ENCODE measurements at regions not wholly inside any gene's neighbourhood (a gene's known extent, or its start where the extent isn't known, plus 50 kb on each side); places are given as distances from the start of the nearest gene placed in this dataset.
"Not testable (repeated sequence)": the region's sequence is repeated elsewhere in the genome, so short reads cannot be mapped to it uniquely, and the experiment has no call there.

DNA sequence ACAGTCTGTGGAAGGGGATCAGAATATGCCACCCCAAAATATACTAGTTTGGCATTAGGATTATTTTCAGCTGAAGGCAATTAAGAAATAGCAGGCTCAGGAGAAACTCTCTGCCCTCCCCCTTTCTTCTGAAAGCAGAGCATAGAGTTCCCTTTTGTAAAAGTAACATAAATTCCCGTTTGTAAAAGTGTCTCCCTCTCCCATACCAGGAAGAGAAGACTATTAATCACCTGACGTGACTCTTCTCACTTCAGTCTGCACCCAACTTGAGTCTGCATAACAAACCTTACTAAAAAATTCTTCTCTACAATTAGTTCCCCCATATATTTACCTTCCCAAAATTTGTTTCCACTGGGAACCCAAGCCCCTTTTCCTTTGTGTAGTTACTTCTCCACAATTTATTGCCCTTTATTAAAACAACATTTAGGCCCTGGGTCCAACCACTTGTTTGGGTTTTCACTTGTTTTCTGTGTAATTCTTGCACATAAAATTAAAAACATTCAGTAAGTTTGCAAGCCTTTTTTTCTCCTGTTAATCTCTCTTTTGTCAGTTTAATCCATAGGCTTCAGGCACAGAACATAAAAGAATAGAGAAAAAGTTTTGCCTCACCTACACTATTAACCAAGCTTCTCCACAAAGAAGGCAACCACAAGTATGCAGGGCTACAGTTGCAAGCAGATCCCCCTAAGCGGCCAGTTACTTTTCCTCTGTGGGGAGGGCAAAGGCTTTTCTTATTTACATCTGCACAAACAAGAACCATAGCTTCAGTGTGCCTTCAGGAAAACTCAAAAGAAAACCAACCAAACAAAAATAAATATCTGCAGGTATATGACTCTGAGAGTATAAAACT lies 73.8 kb upstream of the EPCAM start:
- DNase-seq, result no peak

GRCh38 chr2:47293976-47294375 lies 75.1 kb upstream of the EPCAM start:
- no peak for DNase-seq

DNA sequence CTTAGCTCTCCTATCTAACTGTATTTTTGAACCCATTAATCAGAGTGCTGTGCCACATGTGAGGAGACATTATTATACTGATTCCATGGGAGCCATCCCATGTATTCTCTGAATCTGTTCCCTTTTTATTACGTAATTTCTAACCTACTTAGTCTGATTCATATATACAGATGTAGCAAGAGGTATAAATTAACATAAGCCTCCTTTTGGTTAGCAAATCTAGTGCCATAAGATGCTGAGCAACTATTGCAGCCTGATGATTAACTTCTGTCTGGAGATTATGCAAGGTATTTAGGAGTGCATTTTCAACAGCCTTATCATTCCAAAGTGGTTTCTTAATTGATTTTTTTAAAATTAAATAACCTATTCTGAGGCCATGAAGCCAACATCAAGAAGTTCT lies 80.2 kb upstream of the EPCAM start:
- no peak for DNase-seq

- DNase-seq, result no peak
These were observed 85.5 kb upstream of the EPCAM start for GRCh38 chr2:47283659-47284058.

DNA sequence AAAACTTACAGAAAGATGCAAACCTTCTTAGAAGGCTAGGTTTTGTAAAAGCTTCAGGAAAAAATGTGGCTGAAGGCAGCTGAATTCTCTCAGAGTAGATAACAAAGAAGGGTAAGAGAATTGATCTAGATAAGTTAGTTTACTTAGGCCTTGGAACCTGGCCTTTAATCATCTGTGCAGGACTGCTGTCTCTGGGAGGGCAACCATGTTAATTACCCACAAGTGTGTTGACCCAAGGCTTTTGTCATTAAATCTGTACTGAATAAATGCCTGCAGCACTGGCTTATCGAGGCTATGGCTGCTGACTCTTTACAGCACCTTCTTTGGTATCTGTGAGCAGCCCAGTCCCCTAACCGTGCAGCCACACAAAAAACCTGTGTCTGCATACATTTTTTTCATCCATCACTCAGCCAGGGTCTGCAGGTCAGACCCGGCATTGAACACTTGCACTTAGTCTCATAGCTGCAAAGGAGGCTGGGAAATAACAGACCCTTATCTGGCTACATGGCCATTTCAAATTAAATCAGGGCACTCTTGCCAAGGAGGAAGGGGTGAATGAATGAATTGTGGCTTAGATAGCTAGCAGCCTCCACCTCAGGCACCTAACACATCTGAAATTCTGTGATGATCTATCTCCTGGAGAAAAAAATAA lies 86.4 kb upstream of the EPCAM start:
- DNase-seq, result no peak

- DNase-seq, result not testable (repeated sequence)
These were observed 89.6 kb upstream of the EPCAM start for GRCh38 chr2:47279525-47279924.

- no peak for DNase-seq
These were observed 91.1 kb upstream of the EPCAM start for GRCh38 chr2:47277987-47278386.

DNA sequence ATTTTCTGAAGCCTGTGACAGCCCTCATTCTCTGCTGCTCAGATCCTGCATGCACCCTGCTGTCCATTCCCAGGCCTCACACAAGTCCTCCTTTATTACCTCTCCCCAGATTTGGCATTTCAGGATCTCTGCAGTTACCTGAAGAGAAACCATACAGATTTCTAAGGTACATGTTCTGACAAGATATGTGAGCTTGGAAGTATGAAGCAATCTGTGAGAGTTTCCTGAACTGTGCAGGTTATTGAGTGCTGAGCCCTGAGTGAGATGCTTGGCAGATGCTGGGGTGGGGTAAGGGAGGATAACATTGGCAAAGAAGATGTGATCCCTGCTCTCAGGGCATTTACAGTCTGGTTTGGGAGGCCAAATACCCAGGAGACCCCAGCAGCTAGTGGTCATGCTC lies 91.9 kb upstream of the EPCAM start:
- no peak for DNase-seq

- DNase-seq, result no peak
These were observed 93.0 kb upstream of the EPCAM start for GRCh38 chr2:47276061-47276460.

DNA sequence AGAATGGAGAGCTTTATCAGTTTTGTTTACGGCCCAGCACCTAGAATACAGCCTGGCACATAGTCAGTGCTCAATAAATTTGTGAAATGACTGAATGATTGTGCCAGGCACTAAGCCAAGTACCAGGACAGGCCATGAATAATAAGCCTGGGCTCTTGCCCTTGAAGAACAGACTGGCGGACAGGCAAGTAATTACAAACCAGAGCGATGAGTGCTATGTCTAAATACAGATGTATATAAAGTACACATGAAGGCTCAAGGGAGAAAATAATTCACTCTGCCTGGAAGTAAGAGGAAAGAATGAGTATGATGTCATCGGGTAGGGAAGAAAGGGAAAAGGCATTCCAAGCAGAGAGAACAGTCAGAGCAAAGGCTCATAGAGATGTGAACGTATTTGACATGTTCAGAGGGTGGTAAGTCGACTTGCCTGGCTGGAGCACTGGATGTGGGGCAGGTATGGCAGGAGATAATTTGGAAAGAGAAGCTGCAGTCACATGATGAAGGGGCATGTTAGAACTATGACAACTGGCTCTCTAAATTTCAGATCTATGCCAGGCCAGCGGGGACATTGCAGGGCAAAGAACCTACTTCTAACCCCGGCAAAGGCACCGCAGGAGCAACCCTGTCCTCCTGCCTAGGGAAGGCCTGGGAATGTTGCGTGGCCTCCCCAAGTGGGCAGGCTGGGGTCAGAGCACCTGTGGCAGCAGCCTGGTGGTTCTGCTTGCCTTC lies 94.9 kb upstream of the EPCAM start:
- no peak for DNase-seq

- DNase-seq, result no peak
These were observed 96.0 kb upstream of the EPCAM start for GRCh38 chr2:47272905-47273758.

DNA sequence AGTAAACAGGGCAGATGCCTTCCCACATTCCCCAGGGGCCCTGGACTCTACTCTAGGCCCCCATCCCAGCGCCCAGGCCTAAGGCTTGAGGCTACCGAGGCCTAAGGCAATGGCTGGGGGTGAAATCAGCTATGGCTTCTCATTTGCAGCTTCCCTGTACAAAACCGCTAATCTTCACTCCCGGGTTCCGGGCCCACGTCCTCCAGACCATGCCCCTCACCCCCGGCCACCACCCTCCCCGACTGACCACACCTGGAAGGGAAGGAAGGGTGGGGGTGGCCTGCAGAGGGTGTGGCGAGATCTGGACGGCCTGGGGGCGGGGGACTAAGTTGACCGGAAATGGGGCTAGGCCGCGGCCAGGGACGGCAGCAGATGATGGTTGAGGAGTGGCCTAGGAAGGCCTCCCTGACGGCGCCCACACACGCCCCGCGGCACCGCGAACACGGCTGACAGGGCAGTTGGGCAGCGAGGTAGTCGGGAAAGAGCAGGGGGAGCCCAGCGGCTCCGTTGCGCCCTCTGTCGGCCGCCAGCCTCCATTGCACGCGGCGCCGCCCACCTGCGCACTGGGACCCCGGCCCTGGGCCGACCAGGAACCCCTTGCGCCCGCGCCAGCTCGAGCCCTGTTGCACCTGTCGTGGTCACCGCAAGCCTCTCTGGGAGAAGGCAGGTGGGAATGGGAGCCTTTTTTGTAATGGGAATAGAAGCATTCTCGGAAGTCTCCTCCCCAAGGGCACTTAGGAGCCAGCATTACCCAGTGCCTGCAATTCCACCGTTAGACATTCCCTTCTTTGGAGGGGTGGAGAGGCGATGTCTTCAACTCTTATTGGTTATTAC lies 95.9 kb upstream of the CALM2 start:
- DNase-seq, result peak; percentile 22

- peak; percentile 3 for DNase-seq
These were observed 95.0 kb upstream of the CALM2 start for GRCh38 chr2:47271054-47272000.

- no peak for DNase-seq
These were observed 94.1 kb upstream of the CALM2 start for GRCh38 chr2:47270421-47270820.

DNA sequence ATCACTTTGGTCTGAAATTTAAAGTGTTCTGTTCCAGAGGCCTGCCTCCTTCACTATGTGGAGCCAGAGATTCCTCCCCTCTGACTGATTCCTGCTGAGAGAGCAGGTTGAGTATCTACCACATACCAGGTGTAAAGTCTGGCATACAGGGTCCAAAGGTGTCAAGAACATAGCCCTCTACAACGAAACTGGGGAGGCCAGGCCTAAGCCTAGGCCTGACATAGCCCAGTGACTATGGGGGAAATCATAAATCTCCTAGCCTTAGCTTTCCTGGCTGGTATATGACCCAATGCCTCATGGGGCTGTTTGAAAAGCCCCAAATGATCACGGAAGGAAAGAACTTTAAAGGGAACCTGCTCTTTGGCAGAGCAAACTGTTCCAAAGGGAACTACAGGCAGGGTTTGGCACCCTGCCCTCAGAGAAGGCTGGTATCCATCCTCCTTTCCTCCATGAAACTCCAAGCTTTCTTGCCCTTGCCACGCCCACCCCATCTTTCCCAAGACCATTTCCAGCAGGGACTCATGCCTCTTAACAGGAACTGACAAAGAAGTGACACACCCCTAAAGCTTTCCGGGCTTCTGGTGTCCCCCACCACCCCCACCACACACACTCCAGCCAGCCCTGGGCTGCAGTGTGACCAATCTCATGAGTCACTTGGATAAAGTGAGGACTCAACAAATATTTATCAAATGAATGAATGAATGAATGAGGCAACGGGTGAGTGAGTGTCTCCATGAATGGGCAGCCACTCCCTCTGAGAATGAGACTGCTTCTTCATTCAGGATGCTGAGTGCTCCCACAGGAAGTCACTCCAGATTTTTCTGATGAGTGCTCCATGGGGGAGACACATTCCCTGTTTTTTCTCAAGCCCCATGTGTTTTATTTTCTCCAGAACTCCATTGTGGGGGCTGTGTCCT lies 93.3 kb upstream of the CALM2 start:
- DNase-seq, result no peak

GRCh38 chr2:47267711-47268086 lies 91.4 kb upstream of the CALM2 start:
- DNase-seq, result no peak

GRCh38 chr2:47266939-47267710 lies 90.8 kb upstream of the CALM2 start:
- no peak for DNase-seq

DNA sequence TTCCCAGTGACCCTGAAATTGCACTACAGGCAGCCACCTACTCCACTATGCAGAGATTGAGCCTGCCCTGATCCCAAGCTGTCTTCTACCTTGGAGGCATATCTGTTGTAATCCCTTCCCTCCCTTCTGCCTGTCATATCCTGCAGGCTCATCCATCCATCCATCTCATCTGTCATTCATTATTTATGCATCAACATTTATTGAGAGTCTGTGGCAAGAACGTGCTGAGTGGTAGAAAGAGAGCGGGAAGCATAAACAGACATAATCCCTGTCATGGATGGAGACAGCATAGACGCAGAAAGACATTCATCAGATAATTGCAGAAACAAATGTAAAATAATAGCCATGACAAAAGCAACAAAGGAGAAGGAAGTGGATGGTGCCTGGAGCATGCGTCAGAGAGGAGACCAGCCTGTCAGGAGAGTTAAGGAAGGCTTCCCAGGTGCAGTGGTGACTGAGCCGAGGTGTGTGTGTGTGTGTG lies 89.5 kb upstream of the CALM2 start:
- peak; percentile 13 for DNase-seq

GRCh38 chr2:47265158-47265557 lies 88.8 kb upstream of the CALM2 start:
- DNase-seq, result no peak

Data from NCI-H748 treated with DMSO at 0.1 percent for 48 hours (cell line).